ENCODE measurements at regions not wholly inside any gene's neighbourhood (a gene's known extent, or its start where the extent isn't known, plus 50 kb on each side); places are given as distances from the start of the nearest gene placed in this dataset.

GRCh38 chr13:62611343-62611742 lies 1195.7 kb upstream of the PCDH20 start:
- Histone ChIP-seq H3K36me3 (no peaks in the 10 kb centered on the region), H3K4me1 (no peaks in the 10 kb centered on the region), H3K27me3 (no peaks in the 10 kb centered on the region), H3K4me3 (no peak overlapping the region), H3K27ac (no peak overlapping the region), H3K9me3 (peaks cover 0 to 6% of the 10 kb centered on the region in 2 donors)
- no peak for DNase-seq (ENCODE audit: low spot score)
- no peak for TF ChIP-seq CTCF (IDR thresholded peaks at IDR 0.05)

- TF ChIP-seq CTCF (IDR thresholded peaks at IDR 0.05): no peak
- no peak for DNase-seq (ENCODE audit: low spot score)
- Histone ChIP-seq H3K4me3 (no peak overlapping the region), H3K9me3 (no peaks in the 10 kb centered on the region), H3K36me3 (no peaks in the 10 kb centered on the region), H3K27ac (no peak overlapping the region), H3K4me1 (no peaks in the 10 kb centered on the region), H3K27me3 (no peaks in the 10 kb centered on the region)
Measured at GRCh38 chr13:62598708-62599107, 1183.1 kb upstream of the PCDH20 start.

GRCh38 chr13:62595976-62596375 lies 1180.3 kb upstream of the PCDH20 start:
- H3K4me3 ChIP-seq: no peak overlapping the region
- H3K27me3 ChIP-seq: no peaks in the 10 kb centered on the region
- H3K36me3 ChIP-seq: no peaks in the 10 kb centered on the region
- no peak overlapping the region for H3K27ac ChIP-seq
- TF ChIP-seq CTCF (IDR thresholded peaks at IDR 0.05): no peak
- no peaks in the 10 kb centered on the region for H3K4me1 ChIP-seq
- no peak for DNase-seq (ENCODE audit: low spot score)
- no peaks in the 10 kb centered on the region for H3K9me3 ChIP-seq

- H3K4me1 ChIP-seq: no peaks in the 10 kb centered on the region
- no peaks in the 10 kb centered on the region for H3K27me3 ChIP-seq
- no peaks in the 10 kb centered on the region for H3K36me3 ChIP-seq
- no peak for TF ChIP-seq CTCF (IDR thresholded peaks at IDR 0.05)
- no peak for DNase-seq (ENCODE audit: low spot score)
- H3K27ac ChIP-seq: no peak overlapping the region
- no peaks in the 10 kb centered on the region for H3K9me3 ChIP-seq
- H3K4me3 ChIP-seq: no peak overlapping the region
Measured at GRCh38 chr13:62593804-62594203, 1178.2 kb upstream of the PCDH20 start.

GRCh38 chr13:62583466-62583865 lies 1167.8 kb upstream of the PCDH20 start:
- Histone ChIP-seq H3K4me1 (no peaks in the 10 kb centered on the region), H3K36me3 (no peaks in the 10 kb centered on the region), H3K27me3 (no peaks in the 10 kb centered on the region), H3K4me3 (no peak overlapping the region), H3K9me3 (no peaks in the 10 kb centered on the region), H3K27ac (no peak overlapping the region)
- no peak for DNase-seq (ENCODE audit: low spot score)
- TF ChIP-seq CTCF (IDR thresholded peaks at IDR 0.05): no peak

GRCh38 chr13:62578402-62578801 lies 1162.8 kb upstream of the PCDH20 start:
- no peak overlapping the region for H3K27ac ChIP-seq
- no peak for DNase-seq (ENCODE audit: low spot score)
- no peaks in the 10 kb centered on the region for H3K27me3 ChIP-seq
- H3K4me1 ChIP-seq: no peaks in the 10 kb centered on the region
- H3K9me3 ChIP-seq: no peaks in the 10 kb centered on the region
- no peak overlapping the region for H3K4me3 ChIP-seq
- no peaks in the 10 kb centered on the region for H3K36me3 ChIP-seq
- no peak for TF ChIP-seq CTCF (IDR thresholded peaks at IDR 0.05)
